Fibroblast of skin of abdomen (primary cell): ENCODE measurements at regions not wholly inside any gene's neighbourhood (a gene's known extent, or its start where the extent isn't known, plus 50 kb on each side); places are given as distances from the start of the nearest gene placed in this dataset.
"Not testable (repeated sequence)": the region's sequence is repeated elsewhere in the genome, so short reads cannot be mapped to it uniquely, and the experiment has no call there.

Source experiments
- DNase-seq: peaks from one replicate; pipeline ENCODE4 v3.0.0-alpha.2; 2013

GRCh38 chr3:160047876-160048275 is 59.2 kb downstream of the IL12A start:
- DNase-seq = no peak

GRCh38 chr3:160049038-160049437 is 60.4 kb downstream of the IL12A start:
- no peak for DNase-seq

GRCh38 chr3:160049565-160049964 is 60.9 kb downstream of the IL12A start:
- no peak for DNase-seq

GRCh38 chr3:160049988-160050387 is 61.4 kb downstream of the IL12A start:
- no peak for DNase-seq

GRCh38 chr3:160052385-160053047 is 63.9 kb downstream of the IL12A start:
- peak; percentile 17 for DNase-seq

GRCh38 chr3:160053048-160053391 is 64.4 kb downstream of the IL12A start:
- DNase-seq = no peak

- DNase-seq = not testable (repeated sequence)
These were observed 66.2 kb downstream of the IL12A start for GRCh38 chr3:160054862-160055261.

- no peak for DNase-seq
These were observed 67.0 kb downstream of the IL12A start for GRCh38 chr3:160055659-160056058.

- no peak for DNase-seq
These were observed 68.7 kb downstream of the IL12A start for GRCh38 chr3:160057331-160057730.

GRCh38 chr3:160060409-160061027 is 71.9 kb downstream of the IL12A start:
- no peak for DNase-seq

- no peak for DNase-seq
These were observed 72.9 kb downstream of the IL12A start for GRCh38 chr3:160061525-160061924.

- DNase-seq = no peak
These were observed 76.6 kb downstream of the IL12A start for GRCh38 chr3:160065282-160065681.

GRCh38 chr3:160065786-160066185 is 77.2 kb downstream of the IL12A start:
- DNase-seq = no peak

- no peak for DNase-seq
These were observed 81.4 kb downstream of the IL12A start for GRCh38 chr3:160069986-160070385.

- DNase-seq = no peak
These were observed 87.9 kb downstream of the IL12A start for GRCh38 chr3:160076519-160076918.

- DNase-seq = no peak
These were observed 89.9 kb downstream of the IL12A start for GRCh38 chr3:160078533-160078932.

GRCh38 chr3:160081958-160082533 is 93.4 kb downstream of the IL12A start:
- no peak for DNase-seq

GRCh38 chr3:160084998-160085397 is 96.4 kb downstream of the IL12A start:
- no peak for DNase-seq

- no peak for DNase-seq
These were observed 100.0 kb downstream of the IL12A start for GRCh38 chr3:160088492-160089137.

GRCh38 chr3:160090653-160091052 is 102.0 kb downstream of the IL12A start:
- DNase-seq = no peak

- no peak for DNase-seq
These were observed 102.8 kb downstream of the IL12A start for GRCh38 chr3:160091441-160091840.

- DNase-seq = no peak
These were observed 104.1 kb downstream of the IL12A start for GRCh38 chr3:160092760-160093159.

GRCh38 chr3:160094562-160094961 is 105.9 kb downstream of the IL12A start:
- DNase-seq = no peak

GRCh38 chr3:160097478-160097877 is 108.8 kb downstream of the IL12A start:
- DNase-seq = no peak
